DND-41 (cell line): ENCODE measurements at regions not wholly inside any gene's neighbourhood (a gene's known extent, or its start where the extent isn't known, plus 50 kb on each side); places are given as distances from the start of the nearest gene placed in this dataset.

Experiments
- EZH2 ChIP-seq: IDR thresholded peaks from 3 replicates; pipeline ENCODE4 v1.6.1; 2012; ENCODE audit warnings: borderline replicate concordance, low read depth, mild to moderate bottlenecking, moderate library complexity, low read length, inconsistent platforms; ENCODE audit not compliant: severe bottlenecking
- TF ChIP-seq, protein P1 (sequence below): IDR thresholded peaks from 2 replicates; pipeline ENCODE4 v1.5.1; 2012; ENCODE audit warnings: borderline replicate concordance, low read length, moderate library complexity, mild to moderate bottlenecking; ENCODE audit not compliant: poor library complexity, severe bottlenecking; ENCODE audit errors: extremely low read depth

GRCh38 chr10:111249925-111250324 lies 173.1 kb downstream of the ADRA2A start:
- TF ChIP-seq EZH2, result no peak
- TF ChIP-seq, protein P1, sequence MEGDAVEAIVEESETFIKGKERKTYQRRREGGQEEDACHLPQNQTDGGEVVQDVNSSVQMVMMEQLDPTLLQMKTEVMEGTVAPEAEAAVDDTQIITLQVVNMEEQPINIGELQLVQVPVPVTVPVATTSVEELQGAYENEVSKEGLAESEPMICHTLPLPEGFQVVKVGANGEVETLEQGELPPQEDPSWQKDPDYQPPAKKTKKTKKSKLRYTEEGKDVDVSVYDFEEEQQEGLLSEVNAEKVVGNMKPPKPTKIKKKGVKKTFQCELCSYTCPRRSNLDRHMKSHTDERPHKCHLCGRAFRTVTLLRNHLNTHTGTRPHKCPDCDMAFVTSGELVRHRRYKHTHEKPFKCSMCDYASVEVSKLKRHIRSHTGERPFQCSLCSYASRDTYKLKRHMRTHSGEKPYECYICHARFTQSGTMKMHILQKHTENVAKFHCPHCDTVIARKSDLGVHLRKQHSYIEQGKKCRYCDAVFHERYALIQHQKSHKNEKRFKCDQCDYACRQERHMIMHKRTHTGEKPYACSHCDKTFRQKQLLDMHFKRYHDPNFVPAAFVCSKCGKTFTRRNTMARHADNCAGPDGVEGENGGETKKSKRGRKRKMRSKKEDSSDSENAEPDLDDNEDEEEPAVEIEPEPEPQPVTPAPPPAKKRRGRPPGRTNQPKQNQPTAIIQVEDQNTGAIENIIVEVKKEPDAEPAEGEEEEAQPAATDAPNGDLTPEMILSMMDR, result no peak
